Fibroblast of skin of scalp (primary cell): ENCODE measurements at regions not wholly inside any gene's neighbourhood (a gene's known extent, or its start where the extent isn't known, plus 50 kb on each side); places are given as distances from the start of the nearest gene placed in this dataset.
A peak's percentile ranks its signal among the peaks of the same experiment; 100 is the strongest.

Experiments used
- DNase-seq: peaks from one replicate; pipeline ENCODE4 v3.0.0-alpha.2; 2013

GRCh38 chr18:34159691-34160185 is 65.0 kb downstream of the NOL4 start:
- no peak for DNase-seq

DNA sequence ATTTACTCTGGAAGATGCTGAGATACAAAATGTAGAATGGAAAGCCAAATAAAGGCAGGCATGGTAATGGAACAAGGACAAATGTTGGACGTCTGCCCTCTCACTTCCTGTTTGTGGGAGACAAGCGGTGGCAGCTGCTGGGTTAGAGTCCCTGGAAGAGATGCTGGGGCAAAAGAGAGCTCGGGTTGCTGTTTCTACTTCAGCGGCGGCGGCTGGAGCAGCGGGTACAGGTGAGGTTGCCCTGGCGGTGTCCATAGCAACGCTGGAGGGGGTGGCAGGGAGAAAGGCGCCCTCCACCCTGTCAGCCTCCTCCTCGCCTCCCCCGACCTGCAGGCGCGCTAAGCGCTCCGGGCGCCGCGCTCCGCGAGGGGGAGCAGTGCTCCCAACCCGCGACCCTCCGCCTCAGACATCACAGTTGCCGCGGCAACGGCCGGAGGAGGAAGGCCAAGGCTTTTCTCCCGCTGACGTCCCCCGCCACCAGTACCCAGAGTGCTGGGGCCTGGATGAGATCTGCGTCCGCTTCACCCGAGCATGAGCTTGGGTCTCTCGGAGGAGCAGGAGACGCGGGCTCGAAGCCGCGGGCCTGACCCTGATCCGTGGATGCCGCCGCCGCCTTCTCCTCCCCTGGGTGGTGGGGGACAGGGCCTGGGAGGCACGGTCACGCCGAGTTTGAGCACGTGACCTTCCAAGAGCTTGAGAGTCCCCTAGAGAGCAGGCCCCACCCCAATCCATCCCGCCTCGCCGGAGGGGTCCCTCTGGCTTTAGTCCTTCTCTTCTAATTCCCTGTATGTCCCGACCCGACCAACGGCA is 65.6 kb downstream of the NOL4 start:
- peak; percentile 34 for DNase-seq

DNA sequence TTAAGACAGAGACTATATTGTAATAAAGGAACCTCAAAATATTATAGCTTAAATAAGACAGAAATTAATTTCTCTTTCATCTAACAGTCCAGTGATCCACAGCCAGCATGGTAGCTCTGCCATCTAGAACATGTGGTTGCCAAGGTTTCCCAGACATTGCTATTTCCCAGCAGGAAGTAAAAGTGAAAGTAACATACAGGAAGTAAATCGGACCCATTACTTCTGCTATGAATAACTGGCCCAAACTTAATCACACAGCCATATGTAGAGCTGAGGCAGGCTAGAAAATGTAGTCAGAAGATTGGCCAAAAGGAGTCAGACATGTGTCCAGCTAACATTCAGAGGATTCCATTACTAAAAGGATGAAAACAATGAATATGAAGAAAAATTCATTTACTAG is 71.0 kb downstream of the NOL4 start:
- peak; percentile 22 for DNase-seq

- DNase-seq = no peak
These were observed 93.7 kb downstream of the NOL4 start for GRCh38 chr18:34131006-34131405.

DNA sequence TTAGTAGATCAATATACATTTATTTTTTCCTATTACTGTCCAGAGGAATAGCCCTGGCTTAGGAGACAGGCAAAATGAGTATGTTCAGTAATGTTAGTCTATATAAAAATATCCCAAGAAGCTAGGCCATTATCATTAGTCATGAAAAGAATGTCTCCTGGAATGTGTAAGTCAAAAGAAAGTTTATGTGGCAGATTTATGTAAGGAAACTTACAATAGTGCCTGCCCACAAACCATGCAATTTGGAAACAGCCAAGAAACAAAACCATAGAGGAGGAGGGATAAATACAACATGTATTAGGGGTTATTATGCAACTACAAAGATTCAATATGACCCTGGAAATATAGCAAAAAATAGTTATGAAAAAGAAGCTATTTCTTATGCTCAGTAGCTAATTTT is 96.3 kb downstream of the NOL4 start:
- DNase-seq = peak; percentile 74

GRCh38 chr18:34126121-34126520 is 98.6 kb downstream of the NOL4 start:
- DNase-seq = no peak

DNA sequence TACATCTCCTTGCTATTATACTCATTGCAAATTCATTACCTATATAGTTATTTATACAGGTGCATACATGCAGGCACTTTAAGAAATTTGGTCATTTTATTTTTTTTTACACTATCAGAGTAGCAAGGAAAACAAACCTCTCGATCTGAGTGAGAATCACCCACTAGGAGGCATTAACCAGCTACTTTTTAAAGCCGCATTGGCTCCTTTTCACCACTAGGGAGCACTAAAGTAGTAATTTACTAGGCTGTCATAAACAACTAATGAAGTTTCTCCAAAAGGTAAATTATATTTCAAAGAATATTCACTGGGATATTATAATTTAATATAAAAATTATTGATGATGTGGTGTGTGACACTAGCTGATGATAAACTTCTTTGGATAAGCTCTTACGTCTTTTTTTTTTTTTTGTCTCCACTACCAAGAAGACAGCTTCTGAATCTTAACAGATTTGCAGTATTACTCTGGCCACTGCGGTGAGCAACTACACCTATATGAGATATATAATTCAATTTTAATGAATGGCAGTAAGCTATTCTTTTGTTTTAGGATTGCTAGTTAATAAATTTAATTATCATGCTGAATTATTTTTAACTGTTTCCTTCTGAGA is 101.9 kb downstream of the NOL4 start:
- peak; percentile 65 for DNase-seq

DNA sequence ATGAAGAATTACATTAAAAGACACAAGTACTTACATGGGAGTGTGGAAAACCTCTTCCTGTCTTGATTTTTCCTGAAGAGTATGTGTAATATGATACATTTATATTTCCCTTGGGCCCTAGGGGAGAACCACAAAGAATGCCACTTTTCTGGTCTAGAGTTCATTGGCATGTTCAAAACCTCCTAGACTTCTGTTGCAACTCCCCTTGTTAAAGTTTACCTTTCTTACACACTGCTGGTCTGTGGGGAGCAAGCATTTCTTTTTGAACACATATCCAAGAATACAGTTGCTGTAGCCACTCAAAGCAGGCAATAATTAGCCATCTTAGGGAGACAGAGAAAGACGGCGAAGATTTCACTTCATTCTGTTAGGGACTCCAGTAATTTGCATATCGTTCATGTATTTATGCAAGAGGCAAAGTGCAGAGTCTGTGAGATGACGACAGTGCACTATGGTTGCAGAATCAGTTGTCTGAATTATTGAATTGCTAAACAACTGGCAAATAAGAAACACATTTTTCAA is 103.5 kb downstream of the NOL4 start:
- peak; percentile 80 for DNase-seq

DNA sequence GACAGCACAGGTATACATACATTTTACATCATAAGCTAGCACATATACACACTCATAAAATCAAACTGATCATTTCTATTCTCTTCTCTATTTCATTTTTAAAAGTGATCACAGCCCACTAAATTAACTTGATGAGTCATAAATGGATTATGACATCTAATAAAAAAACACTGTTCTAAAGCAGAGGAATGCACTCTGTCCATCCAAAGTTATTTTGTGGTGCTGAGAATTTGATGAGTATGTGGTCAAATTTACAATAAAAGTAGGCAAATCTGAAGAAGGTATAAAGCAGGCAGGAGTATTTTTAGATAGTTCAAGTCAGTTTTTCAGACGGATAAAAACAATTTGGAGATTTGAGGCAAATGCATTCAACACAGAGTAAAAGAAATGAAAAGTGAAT is 104.4 kb downstream of the NOL4 start:
- DNase-seq = peak; percentile 43

GRCh38 chr18:34117319-34117718 is 107.4 kb downstream of the NOL4 start:
- no peak for DNase-seq

- no peak for DNase-seq
These were observed 109.2 kb downstream of the NOL4 start for GRCh38 chr18:34115409-34116081.

GRCh38 chr18:34114996-34115395 is 109.7 kb downstream of the NOL4 start:
- DNase-seq = no peak

- DNase-seq = no peak
These were observed 116.5 kb downstream of the NOL4 start for GRCh38 chr18:34108206-34108605.

DNA sequence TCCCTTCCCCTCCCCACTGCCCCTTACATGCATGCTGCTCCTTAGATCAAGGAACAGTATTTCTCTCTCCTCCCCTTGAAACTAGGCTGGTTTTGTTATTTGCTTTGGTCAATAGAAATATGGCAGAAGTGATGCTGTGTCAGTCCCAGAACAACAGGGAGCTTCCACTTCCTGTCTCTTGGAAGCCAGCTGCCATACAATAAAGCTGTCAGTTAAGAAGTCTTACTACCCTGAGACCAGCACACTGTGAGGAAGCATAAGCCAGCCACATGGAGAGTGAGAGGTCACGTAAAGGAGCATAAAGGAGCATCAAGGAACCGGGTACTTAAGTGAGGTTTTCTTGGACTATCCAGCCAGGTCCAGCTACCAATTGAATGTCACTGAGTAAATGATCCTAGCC is 126.6 kb downstream of the NOL4 start:
- DNase-seq = no peak

DNA sequence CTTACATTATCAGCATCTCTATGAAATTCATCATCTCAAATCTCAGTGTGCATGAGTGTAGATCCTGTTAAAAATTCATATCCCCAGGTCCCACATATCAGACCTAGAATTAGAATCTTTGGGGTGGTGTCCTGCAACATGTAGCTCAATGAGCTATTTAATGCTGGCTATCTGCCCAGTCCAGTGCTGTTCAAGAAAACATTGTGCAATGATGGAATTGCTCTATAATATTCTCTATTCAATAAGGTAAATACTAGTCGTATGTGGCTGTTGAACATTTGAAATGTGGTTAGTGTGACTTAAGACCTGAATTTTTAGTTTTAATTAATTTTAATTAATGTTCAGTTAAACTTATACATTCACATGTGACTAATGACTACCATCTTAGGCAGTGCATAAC is 127.4 kb downstream of the NOL4 start:
- DNase-seq = no peak

DNA sequence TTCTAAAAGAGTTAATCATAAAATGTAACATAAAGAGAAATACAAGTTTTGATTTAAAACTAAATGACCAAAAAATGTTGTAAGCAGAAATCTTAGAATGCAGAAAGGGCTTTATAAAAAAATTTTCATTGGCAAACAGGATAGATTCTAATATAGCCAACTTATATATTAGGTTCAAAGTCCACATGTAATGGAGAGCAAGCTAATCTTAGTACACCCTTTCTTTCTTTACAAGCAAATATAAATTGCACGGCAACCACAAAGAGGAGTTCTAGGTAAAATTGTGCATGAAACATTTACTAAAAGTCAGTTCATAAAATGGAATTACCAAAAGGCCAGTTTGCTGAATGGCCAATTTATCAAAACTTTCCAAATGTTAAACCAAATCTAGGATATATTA is 130.6 kb downstream of the NOL4 start:
- DNase-seq = no peak

- no peak for DNase-seq
These were observed 131.9 kb downstream of the NOL4 start for GRCh38 chr18:34092796-34093195.

- DNase-seq = no peak
These were observed 138.3 kb downstream of the NOL4 start for GRCh38 chr18:34086370-34086769.

DNA sequence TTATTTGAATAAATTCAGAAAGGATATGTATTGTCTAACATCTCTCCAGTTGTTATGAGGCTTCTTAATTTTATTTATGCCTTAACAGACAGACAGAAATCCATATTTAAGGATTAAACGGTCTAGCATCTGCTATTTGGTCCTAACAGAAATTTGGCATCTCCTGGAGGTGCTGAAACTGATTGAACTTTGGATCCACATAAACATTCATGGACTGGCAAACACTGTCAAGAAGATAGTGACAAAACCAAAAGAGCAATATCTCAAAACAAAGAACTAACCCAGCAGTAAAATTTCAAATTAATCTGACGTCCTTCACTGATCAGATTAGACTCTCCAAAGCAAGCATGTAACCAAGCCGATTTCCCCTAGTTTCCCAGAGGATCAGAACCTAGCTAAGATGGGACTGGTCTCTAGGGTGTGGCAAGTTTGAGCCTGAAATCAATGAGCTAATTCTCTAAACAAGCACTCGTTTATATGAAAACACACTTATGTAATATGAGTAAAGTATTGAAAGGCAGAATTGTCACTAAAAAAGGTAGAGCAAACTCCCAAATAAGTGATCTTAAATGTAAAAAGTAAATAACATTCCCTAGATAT is 139.5 kb downstream of the NOL4 start:
- DNase-seq = no peak

DNA sequence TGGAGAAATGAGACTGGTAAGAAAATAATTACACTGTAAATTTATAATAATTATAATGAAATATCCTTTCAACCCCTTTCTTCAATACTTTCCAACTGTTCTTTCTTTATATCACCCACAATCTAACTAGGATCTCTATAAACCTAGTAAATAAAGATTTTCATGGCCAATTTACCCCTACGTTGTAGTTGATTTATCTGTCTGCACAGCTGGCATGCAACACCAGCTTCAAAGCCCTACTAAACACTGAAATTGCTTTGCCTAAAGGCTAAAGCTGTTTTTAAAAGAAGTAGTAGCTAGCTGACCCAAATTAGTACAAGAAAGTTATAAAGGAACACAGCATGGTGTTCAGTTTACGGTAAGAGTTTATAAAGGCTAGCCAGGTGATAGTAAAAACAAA is 140.1 kb downstream of the NOL4 start:
- no peak for DNase-seq

DNA sequence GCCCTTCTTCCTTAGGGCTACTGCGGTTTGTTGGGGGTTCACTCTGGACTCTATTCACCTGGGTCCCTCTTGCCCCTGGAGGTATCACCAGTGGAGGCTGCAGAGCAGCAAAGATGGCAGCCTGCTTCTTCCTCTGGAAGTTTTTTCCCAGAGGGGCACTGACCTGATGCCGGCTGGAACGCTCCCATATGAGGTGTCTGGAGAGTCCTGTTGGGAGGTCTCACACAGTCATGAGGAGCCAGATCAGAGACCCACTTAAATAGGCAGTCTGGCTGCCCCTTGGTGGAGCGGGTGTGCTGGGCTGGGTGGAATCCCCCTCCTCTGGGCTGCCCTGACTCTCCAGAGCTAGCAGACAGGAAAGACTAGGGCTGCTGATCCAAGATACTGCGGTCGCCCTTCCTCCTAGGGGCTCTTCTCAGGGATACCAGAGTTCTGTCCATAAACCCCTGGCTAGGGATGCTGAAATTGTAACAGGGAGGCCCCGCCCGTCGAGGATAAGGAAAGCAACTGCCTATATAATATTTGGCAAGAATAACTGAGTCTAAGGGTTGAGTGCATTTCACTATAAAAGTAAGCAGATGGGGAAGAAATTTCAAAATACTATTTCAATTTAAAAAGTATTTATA is 140.7 kb downstream of the NOL4 start:
- no peak for DNase-seq

GRCh38 chr18:34077599-34077998 is 147.1 kb downstream of the NOL4 start:
- DNase-seq = no peak
